T-cell (primary cell): ENCODE measurements at regions not wholly inside any gene's neighbourhood (a gene's known extent, or its start where the extent isn't known, plus 50 kb on each side); places are given as distances from the start of the nearest gene placed in this dataset.

Source experiments
- ATAC-seq, 4 experiments: fragments of 200-7000 bp in 3 of 4; fragments of 150-1000 bp in 1 of 4; cut with Tn5 transposase; replicated peaks in 1 of 4; 1 replicate in 3 of 4; 2 replicates in 1 of 4; pipeline ENCODE4 v1.10.0; 2021; ENCODE audit warnings: moderate library complexity in 3 of 4, mild to moderate bottlenecking in 2 of 4, moderate number of reproducible peaks in 1 of 4
- CTCF ChIA-PET, 2 donors: fragments of 300-600 bp; sonication (Branson Sonifier 250); formaldehyde crosslinking; loops; one replicate each; lab custom pipeline; 2022; ENCODE audit warnings: antibody characterized with exemption in 2 of 2; lab: Charles Lee
- POLR2A ChIA-PET, 2 donors: fragments of 300-600 bp; sonication (Branson Sonifier 250); formaldehyde crosslinking; loops; one replicate each; lab custom pipeline; 2022; ENCODE audit warnings: antibody characterized with exemption in 2 of 2; lab: Charles Lee
- DNase-seq, 35 experiments: peaks; one replicate each; pipeline versions ENCODE4 v3.0.0 to v3.0.0-alpha.2; 2013 to 2023
- H3K27ac ChIP-seq: one replicate; pipeline ENCODE4 v1.5.1; 2013; ENCODE audit warnings: low read length
- H3K27me3 ChIP-seq, 2 experiments: replicated peaks in 1 of 2; 1 replicate in 1 of 2; 2 replicates in 1 of 2; pipeline versions ENCODE4 v1.6.1 to v1.7.0; 2013; ENCODE audit warnings: low read length in 1 of 2, mixed read lengths in 1 of 2; ENCODE audit not compliant: control insufficient read depth in 2 of 2, insufficient read depth in 2 of 2; ENCODE audit errors: extremely low read depth in 1 of 2
- H3K36me3 ChIP-seq, 2 donors: 1 replicate in 1 of 2; 2 replicates in 1 of 2; pipeline versions ENCODE4 v1.6.1 to v1.7.0; 2013; ENCODE audit warnings: low read length in 1 of 2; ENCODE audit not compliant: control insufficient read depth in 2 of 2, insufficient read depth in 1 of 2; ENCODE audit errors: extremely low read depth in 1 of 2
- H3K4me1 ChIP-seq, 2 experiments: 1 replicate in 1 of 2; 2 replicates in 1 of 2; pipeline versions ENCODE4 v1.6.1 to v1.7.0; 2013; ENCODE audit warnings: low read length in 2 of 2, mixed read lengths in 1 of 2; ENCODE audit not compliant: insufficient read depth in 2 of 2, control insufficient read depth in 1 of 2; ENCODE audit errors: extremely low read depth in 1 of 2
- H3K4me3 ChIP-seq, 2 donors: 1 replicate in 1 of 2; 2 replicates in 1 of 2; pipeline versions ENCODE4 v1.5.1 to v1.7.0; 2013; ENCODE audit warnings: mild to moderate bottlenecking in 2 of 2, low read length in 1 of 2, moderate library complexity in 1 of 2; ENCODE audit not compliant: control insufficient read depth in 1 of 2; ENCODE audit errors: extremely low read depth in 1 of 2
- H3K9me3 ChIP-seq: 2 replicates; pipeline ENCODE4 v1.7.0; 2013
- H3K27ac Mint-ChIP-seq, 2 donors: one replicate each; pipeline ENCODE4 v1.8.0; 2020 to 2021; ENCODE audit warnings: mild to moderate bottlenecking in 2 of 2, mixed read lengths in 2 of 2
- H3K27me3 Mint-ChIP-seq, 2 donors: one replicate each; pipeline ENCODE4 v1.8.0; 2021 to 2022; ENCODE audit warnings: mixed read lengths in 2 of 2
- H3K36me3 Mint-ChIP-seq: one replicate; pipeline ENCODE4 v1.8.0; 2021; ENCODE audit warnings: mixed read lengths
- H3K4me1 Mint-ChIP-seq, 3 donors: one replicate each; pipeline ENCODE4 v1.8.0; 2020 to 2022; ENCODE audit warnings: mixed read lengths in 3 of 3, mild to moderate bottlenecking in 1 of 3
- H3K4me3 Mint-ChIP-seq, 3 donors: one replicate each; pipeline ENCODE4 v1.8.0; 2020 to 2022; ENCODE audit warnings: mild to moderate bottlenecking in 3 of 3, mixed read lengths in 3 of 3, moderate library complexity in 3 of 3
- H3K9me3 Mint-ChIP-seq, 3 donors: one replicate each; pipeline ENCODE4 v1.8.0; 2020 to 2022; ENCODE audit warnings: mixed read lengths in 3 of 3
- WGBS: methylation state at CpG from one replicate; pipeline ENCODE4 v1.1.5; 2013; ENCODE audit warnings: missing lambda C conversion rate; ENCODE audit not compliant: insufficient coverage; 5-methylcytosine and 5-hydroxymethylcytosine counted together

DNA sequence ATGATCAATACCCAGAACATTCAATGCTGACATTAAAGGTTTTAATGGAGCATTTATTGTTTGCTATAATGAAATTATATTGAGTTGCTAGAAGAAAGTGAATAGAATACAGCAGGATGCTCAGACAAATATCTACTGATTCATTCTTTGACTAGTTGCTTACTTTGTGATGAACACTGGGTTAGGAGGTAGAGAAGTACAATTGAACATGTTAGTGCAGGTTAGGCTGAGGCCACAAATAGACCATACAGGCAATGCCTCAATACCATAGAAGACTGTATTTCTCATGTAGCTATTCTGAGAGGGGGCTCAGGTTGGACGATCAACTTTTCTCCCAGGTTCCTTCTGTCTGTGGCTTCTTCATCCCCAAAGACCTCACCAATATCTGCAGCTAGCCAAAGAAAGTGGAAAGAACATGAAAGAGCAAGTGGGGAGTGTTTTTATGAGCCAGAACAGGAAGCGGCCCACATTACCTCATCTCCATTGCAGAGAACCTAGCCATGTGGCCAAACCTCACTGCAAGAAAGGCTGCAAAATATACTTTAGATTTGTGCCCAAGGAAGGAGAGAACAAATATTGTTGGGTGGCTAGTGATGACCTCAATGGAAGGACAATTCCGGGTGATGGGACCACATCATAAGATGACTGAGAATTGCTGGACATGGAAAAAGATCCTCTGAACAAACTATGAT, 180.3 kb upstream of the GATB start:
- H3K27me3 ChIP-seq: no peaks in the 10 kb centered on the region
- peak in 1 of 4 experiments; percentile 34 for ATAC-seq
- no peak for DNase-seq
- POLR2A ChIA-PET: no interaction called here
- Mint-ChIP-seq H3K27ac (peak overlapping the region in 1 of 2 donors; percentile 70), H3K4me3 (peak overlapping the region in 1 of 3 donors; percentile 13), H3K9me3 (peaks cover 0 to 17% (median 10%) of the 10 kb centered on the region in 3 donors), H3K36me3 (peaks cover 11% of the 10 kb centered on the region), H3K4me1 (peaks cover 15 to 22% (median 17%) of the 10 kb centered on the region in 3 donors), H3K27me3 (no peaks in the 10 kb centered on the region)
- H3K36me3 ChIP-seq: no peaks in the 10 kb centered on the region
- no peaks in the 10 kb centered on the region for H3K9me3 ChIP-seq
- CTCF ChIA-PET: no interaction called here
- peaks cover 0 to 9% of the 10 kb centered on the region in 2 experiments for H3K4me1 ChIP-seq
- 88% methylated on average over 1 of the region's 3 CpGs for WGBS
- H3K27ac ChIP-seq: no peak overlapping the region
- no peak overlapping the region for H3K4me3 ChIP-seq

DNA sequence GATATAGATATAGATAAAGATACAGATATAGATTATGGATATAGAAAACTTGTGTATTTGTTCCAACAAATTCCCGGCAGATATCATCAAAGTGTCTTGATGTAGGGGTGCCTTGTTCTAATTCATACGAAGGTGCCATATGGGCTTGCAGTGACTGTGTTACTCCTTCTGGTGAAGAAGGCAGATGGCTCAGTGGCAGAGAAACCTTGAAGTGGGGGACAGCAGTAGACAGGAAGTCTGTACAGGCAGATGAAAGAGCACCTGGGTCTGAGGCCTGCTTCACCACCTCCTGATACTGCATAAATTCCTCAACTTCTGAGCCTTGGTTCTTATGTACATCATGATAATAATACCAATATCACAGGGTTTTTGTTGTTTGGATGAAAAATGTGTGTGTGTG, 179.5 kb upstream of the GATB start:
- Mint-ChIP-seq H3K27me3 (no peaks in the 10 kb centered on the region), H3K4me1 (peaks cover 15 to 22% (median 17%) of the 10 kb centered on the region in 3 donors), H3K27ac (peak overlapping the region; percentile 31 to 44), H3K9me3 (peaks cover 0 to 13% (median 7%) of the 10 kb centered on the region in 3 donors), H3K36me3 (peaks cover 9% of the 10 kb centered on the region), H3K4me3 (peak overlapping the region in 1 of 3 donors; percentile 8)
- Histone ChIP-seq H3K4me3 (no peak overlapping the region), H3K4me1 (peaks cover 0 to 9% of the 10 kb centered on the region in 2 experiments), H3K36me3 (no peaks in the 10 kb centered on the region), H3K27me3 (no peaks in the 10 kb centered on the region), H3K27ac (no peak overlapping the region), H3K9me3 (no peaks in the 10 kb centered on the region)
- ChIA-PET CTCF (no interaction called here), POLR2A (no interaction called here)
- 67% methylated on average over 1 of the region's 2 CpGs for WGBS
- DNase-seq (peak in 19 of 35 experiments; percentile 2 to 34 (median 7)), ATAC-seq (peak; percentile 76 to 94 (median 90))

DNA sequence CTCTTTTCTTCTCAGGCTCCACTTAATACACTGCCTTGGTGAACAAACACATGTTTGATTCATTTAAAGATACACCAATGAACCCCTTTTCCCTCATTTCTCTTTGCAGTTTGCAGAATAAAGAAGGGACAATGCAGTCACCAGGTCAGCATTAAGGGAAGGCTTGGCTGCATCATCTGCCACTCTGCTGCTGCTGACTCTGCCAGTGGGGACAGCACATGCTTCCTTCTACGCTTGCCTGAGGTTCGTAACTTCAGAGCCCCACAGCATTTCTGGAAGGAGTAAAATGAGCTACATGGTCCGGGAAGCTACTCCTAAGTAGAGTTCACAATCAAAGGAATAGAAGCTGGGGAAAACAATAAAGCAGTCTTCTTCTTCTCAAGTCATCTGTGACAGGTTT, 178.9 kb upstream of the GATB start:
- no peaks in the 10 kb centered on the region for H3K27me3 Mint-ChIP-seq
- CTCF ChIA-PET: no interaction called here
- H3K9me3 ChIP-seq: no peaks in the 10 kb centered on the region
- H3K27ac ChIP-seq: no peak overlapping the region
- ATAC-seq (no peak), DNase-seq (no peak)
- H3K4me3 Mint-ChIP-seq: no peak overlapping the region
- peaks cover 0 to 9% of the 10 kb centered on the region in 2 experiments for H3K4me1 ChIP-seq
- WGBS: 94% methylated on average over 2 of the region's 3 CpGs
- H3K36me3 Mint-ChIP-seq: peaks cover 3% of the 10 kb centered on the region
- H3K4me1 Mint-ChIP-seq: peaks cover 15 to 22% (median 17%) of the 10 kb centered on the region in 3 donors
- no peaks in the 10 kb centered on the region for H3K27me3 ChIP-seq
- no peak overlapping the region for H3K4me3 ChIP-seq
- POLR2A ChIA-PET: no interaction called here
- no peak overlapping the region for H3K27ac Mint-ChIP-seq
- peaks cover 0 to 13% (median 2%) of the 10 kb centered on the region in 3 donors for H3K9me3 Mint-ChIP-seq
- no peaks in the 10 kb centered on the region for H3K36me3 ChIP-seq

DNA sequence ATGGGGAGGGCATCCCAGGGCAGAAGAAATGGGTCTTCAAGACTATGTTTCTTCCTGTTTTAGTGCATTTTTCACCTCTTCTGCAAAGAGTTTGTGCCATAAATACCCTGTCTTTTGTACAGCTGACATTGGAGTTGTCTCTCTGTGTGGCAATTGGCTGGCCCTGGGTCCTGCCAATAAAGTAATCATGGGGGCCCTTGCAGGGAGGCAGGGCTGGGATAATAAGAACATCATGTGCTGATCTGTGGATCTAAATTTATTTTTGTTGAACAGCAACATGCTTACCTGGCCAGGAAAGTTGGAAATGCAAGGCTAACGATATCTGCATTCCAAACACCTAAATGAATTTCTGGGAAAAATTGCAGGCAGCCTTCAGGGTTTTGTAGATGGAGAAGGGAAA, 174.6 kb upstream of the GATB start:
- Histone ChIP-seq H3K36me3 (no peaks in the 10 kb centered on the region), H3K27me3 (peaks cover 0 to under 1% of the 10 kb centered on the region in 2 experiments), H3K9me3 (no peaks in the 10 kb centered on the region), H3K4me1 (peaks cover 0 to 2% of the 10 kb centered on the region in 2 experiments), H3K27ac (no peak overlapping the region), H3K4me3 (no peak overlapping the region)
- ATAC-seq: no peak
- ChIA-PET CTCF (no interaction called here), POLR2A (no interaction called here)
- Mint-ChIP-seq H3K27ac (no peak overlapping the region), H3K36me3 (no peaks in the 10 kb centered on the region), H3K9me3 (no peaks in the 10 kb centered on the region), H3K4me3 (no peak overlapping the region), H3K27me3 (no peaks in the 10 kb centered on the region), H3K4me1 (peaks cover 4 to 13% (median 6%) of the 10 kb centered on the region in 3 donors)
- no peak for DNase-seq
- WGBS: no CpG with 5 or more reads among the region's 1 CpG

DNA sequence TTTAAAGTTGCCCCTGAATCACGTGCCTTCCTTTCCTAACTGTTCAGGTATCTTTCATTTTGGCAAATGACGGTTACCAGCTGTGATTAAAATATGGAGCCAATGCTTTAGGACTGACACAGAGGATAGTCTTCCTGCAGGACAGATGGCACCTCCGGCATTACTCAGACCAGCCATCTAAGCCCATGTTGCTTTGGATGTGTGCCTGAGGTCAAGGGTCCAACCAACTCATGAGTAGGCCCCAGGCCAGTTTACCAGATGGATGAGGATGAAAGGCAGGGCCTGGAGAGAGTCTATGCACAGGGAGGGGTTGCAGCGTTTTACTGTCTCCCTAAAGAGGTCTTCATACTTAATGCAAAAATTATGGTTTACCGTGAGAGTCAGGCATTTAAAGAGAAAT, 174.0 kb upstream of the GATB start:
- POLR2A ChIA-PET: no interaction called here
- H3K27me3 Mint-ChIP-seq: no peaks in the 10 kb centered on the region
- Histone ChIP-seq H3K4me3 (no peak overlapping the region), H3K36me3 (no peaks in the 10 kb centered on the region), H3K9me3 (no peaks in the 10 kb centered on the region), H3K27ac (no peak overlapping the region), H3K4me1 (no peaks in the 10 kb centered on the region), H3K27me3 (peaks cover 0 to 3% of the 10 kb centered on the region in 2 experiments)
- CTCF ChIA-PET: no interaction called here
- DNase-seq (no peak), ATAC-seq (no peak)
- H3K27ac Mint-ChIP-seq: no peak overlapping the region
- no peaks in the 10 kb centered on the region for H3K9me3 Mint-ChIP-seq
- peaks cover 0 to 12% (median 3%) of the 10 kb centered on the region in 3 donors for H3K4me1 Mint-ChIP-seq
- no peak overlapping the region for H3K4me3 Mint-ChIP-seq
- WGBS: 100% methylated on average over 3 of the region's 5 CpGs
- H3K36me3 Mint-ChIP-seq: no peaks in the 10 kb centered on the region

DNA sequence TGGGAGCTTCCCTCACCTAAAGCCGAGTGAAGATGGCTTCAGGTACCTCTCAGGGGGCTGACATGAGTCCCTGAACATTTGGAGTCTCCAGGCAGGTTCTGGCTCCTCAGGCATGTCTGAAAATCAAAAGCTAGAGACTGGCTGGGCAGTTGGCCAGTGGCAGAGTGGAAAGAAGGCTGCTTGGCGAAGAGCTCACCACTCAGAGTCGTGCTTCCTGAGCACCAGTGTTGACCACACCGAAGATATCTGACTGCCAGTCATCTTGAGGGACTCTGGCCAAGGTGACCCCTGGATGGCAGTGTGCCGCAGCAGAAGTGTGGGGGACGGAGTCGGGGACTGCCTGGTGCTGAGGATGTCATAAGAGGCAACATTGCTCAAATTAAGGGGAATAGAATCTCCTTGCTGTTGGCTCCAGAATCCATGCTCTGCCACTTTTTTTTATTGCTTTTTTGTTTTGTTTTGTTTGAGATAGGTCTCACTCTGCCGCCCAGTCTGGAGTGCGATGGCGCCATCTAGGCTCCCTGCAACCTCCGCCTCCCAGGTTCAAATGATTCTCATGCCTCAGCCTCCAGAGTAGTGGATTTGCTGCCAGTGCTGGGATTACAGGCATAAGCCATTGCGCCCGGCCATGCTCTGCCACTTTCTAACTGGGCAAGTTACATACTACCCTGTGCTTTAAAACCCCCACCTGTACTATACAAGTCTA, 172.5 kb upstream of the GATB start:
- H3K9me3 Mint-ChIP-seq: no peaks in the 10 kb centered on the region
- Histone ChIP-seq H3K4me1 (no peaks in the 10 kb centered on the region), H3K27ac (no peak overlapping the region), H3K36me3 (no peaks in the 10 kb centered on the region), H3K4me3 (no peak overlapping the region), H3K9me3 (no peaks in the 10 kb centered on the region), H3K27me3 (peaks cover 0 to 3% of the 10 kb centered on the region in 2 experiments)
- peaks cover 0 to 9% (median 0%) of the 10 kb centered on the region in 3 donors for H3K4me1 Mint-ChIP-seq
- ChIA-PET CTCF (no interaction called here), POLR2A (no interaction called here)
- WGBS: 90% methylated on average over 12 of the region's 13 CpGs
- DNase-seq (no peak), ATAC-seq (no peak)
- no peaks in the 10 kb centered on the region for H3K27me3 Mint-ChIP-seq
- no peaks in the 10 kb centered on the region for H3K36me3 Mint-ChIP-seq
- no peak overlapping the region for H3K27ac Mint-ChIP-seq
- H3K4me3 Mint-ChIP-seq: no peak overlapping the region
